Naive thymus-derived CD4-positive, alpha-beta T cell (primary cell): ENCODE measurements at regions not wholly inside any gene's neighbourhood (a gene's known extent, or its start where the extent isn't known, plus 50 kb on each side); places are given as distances from the start of the nearest gene placed in this dataset.

Experiments
- ATAC-seq: fragments of 150-1000 bp; cut with Tn5 transposase; 2 replicates; pipeline ENCODE4 v1.10.0; 2021; ENCODE audit warnings: mild to moderate bottlenecking, moderate library complexity
- CTCF ChIA-PET: fragments of 350-600 bp; sonication (Branson Sonifier 250); formaldehyde crosslinking; loops from one replicate; lab custom pipeline; 2021; ENCODE audit warnings: antibody characterized with exemption; lab: Charles Lee
- POLR2A ChIA-PET: fragments of 350-600 bp; sonication (Branson Sonifier 250); formaldehyde crosslinking; loops from one replicate; lab custom pipeline; 2021; ENCODE audit warnings: antibody characterized with exemption, inconsistent platforms; lab: Charles Lee
- DNase-seq, 9 donors: peaks; one replicate each; pipeline versions ENCODE4 v3.0.0 to v3.0.0-alpha.2; 2020 to 2022; ENCODE audit warnings: mixed read lengths in 1 of 9
- H3K27ac ChIP-seq: one replicate; pipeline ENCODE4 v1.7.0; 2013; ENCODE audit warnings: mild to moderate bottlenecking, low read depth, low read length, moderate library complexity
- H3K27me3 ChIP-seq, 2 donors: one replicate each; pipeline ENCODE4 v1.7.0; 2013; ENCODE audit warnings: low read length in 2 of 2, mild to moderate bottlenecking in 2 of 2, moderate library complexity in 2 of 2; ENCODE audit not compliant: control insufficient read depth in 2 of 2, insufficient read depth in 2 of 2
- H3K36me3 ChIP-seq, 3 experiments: 1 replicate in 2 of 3; 2 replicates in 1 of 3; pipeline ENCODE4 v1.7.0; 2013; ENCODE audit warnings: low read length in 3 of 3, mild to moderate bottlenecking in 3 of 3, moderate library complexity in 1 of 3; ENCODE audit not compliant: insufficient read depth in 3 of 3, control insufficient read depth in 2 of 3
- H3K4me1 ChIP-seq, 2 donors: one replicate each; pipeline ENCODE4 v1.7.0; 2013; ENCODE audit warnings: low read length in 2 of 2, mild to moderate bottlenecking in 2 of 2, moderate library complexity in 1 of 2; ENCODE audit not compliant: control insufficient read depth in 2 of 2, insufficient read depth in 2 of 2
- H3K4me3 ChIP-seq: 2 replicates; pipeline ENCODE4 v1.7.0; 2013; ENCODE audit warnings: mild to moderate bottlenecking, low read length
- H3K9me3 ChIP-seq, 3 experiments: 1 replicate in 2 of 3; 2 replicates in 1 of 3; pipeline ENCODE4 v1.7.0; 2013; ENCODE audit warnings: low read length in 3 of 3; ENCODE audit not compliant: control insufficient read depth in 2 of 3
- H3K27ac Mint-ChIP-seq, 9 donors: one replicate each; pipeline ENCODE4 v1.8.0; 2020 to 2022; ENCODE audit warnings: mixed read lengths in 9 of 9, mild to moderate bottlenecking in 8 of 9, moderate library complexity in 5 of 9, inconsistent platforms in 2 of 9
- H3K27me3 Mint-ChIP-seq, 5 donors: one replicate each; pipeline ENCODE4 v1.8.0; 2021 to 2022; ENCODE audit warnings: mixed read lengths in 5 of 5, mild to moderate bottlenecking in 1 of 5
- H3K36me3 Mint-ChIP-seq, 5 donors: one replicate each; pipeline ENCODE4 v1.8.0; 2020 to 2022; ENCODE audit warnings: mixed read lengths in 5 of 5, mild to moderate bottlenecking in 3 of 5, inconsistent platforms in 1 of 5
- H3K4me1 Mint-ChIP-seq, 7 donors: one replicate each; pipeline ENCODE4 v1.8.0; 2020 to 2022; ENCODE audit warnings: mixed read lengths in 7 of 7, mild to moderate bottlenecking in 3 of 7, inconsistent platforms in 1 of 7
- H3K4me3 Mint-ChIP-seq, 10 donors: one replicate each; pipeline ENCODE4 v1.8.0; 2020 to 2022; ENCODE audit warnings: mild to moderate bottlenecking in 10 of 10, mixed read lengths in 10 of 10, moderate library complexity in 6 of 10, inconsistent platforms in 2 of 10
- H3K9me3 Mint-ChIP-seq, 11 donors: one replicate each; pipeline ENCODE4 v1.8.0; 2020 to 2022; ENCODE audit warnings: mixed read lengths in 11 of 11, mild to moderate bottlenecking in 4 of 11, inconsistent platforms in 1 of 11, moderate library complexity in 1 of 11
- intact Hi-C, 2 donors: fragments of 100-400 bp; cut with micrococcal nuclease; formaldehyde crosslinking; loops; one replicate each; pipeline ENCODE4 v1.15.1; 2023

GRCh38 chr4:141849367-141849766 lies 213.0 kb downstream of the IL15 start:
- intact Hi-C loops: no loop called here
- Histone ChIP-seq H3K27me3 (no peaks in the 10 kb centered on the region), H3K4me3 (no peak overlapping the region), H3K9me3 (no peaks in the 10 kb centered on the region), H3K4me1 (no peaks in the 10 kb centered on the region), H3K27ac (no peak overlapping the region), H3K36me3 (no peaks in the 10 kb centered on the region)
- Mint-ChIP-seq H3K9me3 (peaks cover 0 to 6% (median 0%) of the 10 kb centered on the region in 11 donors), H3K27ac (no peak overlapping the region), H3K36me3 (no peaks in the 10 kb centered on the region), H3K4me1 (no peaks in the 10 kb centered on the region), H3K27me3 (peaks cover 0 to 14% (median 8%) of the 10 kb centered on the region in 5 donors), H3K4me3 (no peak overlapping the region)
- CTCF ChIA-PET: no interaction called here
- no peak for DNase-seq
- POLR2A ChIA-PET: no interaction called here
- no peak for ATAC-seq

- peaks cover 0 to 14% (median 8%) of the 10 kb centered on the region in 5 donors for H3K27me3 Mint-ChIP-seq
- Histone ChIP-seq H3K9me3 (no peaks in the 10 kb centered on the region), H3K36me3 (no peaks in the 10 kb centered on the region), H3K27me3 (no peaks in the 10 kb centered on the region), H3K4me1 (no peaks in the 10 kb centered on the region), H3K4me3 (no peak overlapping the region), H3K27ac (no peak overlapping the region)
- H3K4me1 Mint-ChIP-seq: no peaks in the 10 kb centered on the region
- no peak for ATAC-seq
- DNase-seq: no peak
- H3K36me3 Mint-ChIP-seq: no peaks in the 10 kb centered on the region
- H3K4me3 Mint-ChIP-seq: no peak overlapping the region
- intact Hi-C loops: no loop called here
- no peak overlapping the region for H3K27ac Mint-ChIP-seq
- H3K9me3 Mint-ChIP-seq: peaks cover 0 to 6% (median 0%) of the 10 kb centered on the region in 11 donors
- POLR2A ChIA-PET: no interaction called here
- CTCF ChIA-PET: no interaction called here
Observed at GRCh38 chr4:141849778-141850177, 213.4 kb downstream of the IL15 start.

GRCh38 chr4:141851246-141851891 lies 215.0 kb downstream of the IL15 start:
- CTCF ChIA-PET: no interaction called here
- no peaks in the 10 kb centered on the region for H3K4me1 Mint-ChIP-seq

GRCh38 chr4:141853091-141853764 lies 216.8 kb downstream of the IL15 start:
- no peak overlapping the region for H3K4me3 Mint-ChIP-seq
- Histone ChIP-seq H3K4me3 (no peak overlapping the region), H3K4me1 (no peaks in the 10 kb centered on the region), H3K36me3 (no peaks in the 10 kb centered on the region), H3K27ac (no peak overlapping the region), H3K27me3 (no peaks in the 10 kb centered on the region), H3K9me3 (peaks cover 0 to 4% (median 0%) of the 10 kb centered on the region in 3 experiments)
- intact Hi-C loops: no loop called here
- no peaks in the 10 kb centered on the region for H3K4me1 Mint-ChIP-seq
- POLR2A ChIA-PET: no interaction called here
- CTCF ChIA-PET: no interaction called here
- H3K27ac Mint-ChIP-seq: no peak overlapping the region
- ATAC-seq: no peak
- H3K9me3 Mint-ChIP-seq: peaks cover 0 to 22% (median 9%) of the 10 kb centered on the region in 11 donors
- peaks cover 0 to 22% (median 7%) of the 10 kb centered on the region in 5 donors for H3K27me3 Mint-ChIP-seq
- no peak for DNase-seq
- H3K36me3 Mint-ChIP-seq: no peaks in the 10 kb centered on the region

More at GRCh38 chr4:141851246-141851891, 215.0 kb downstream of the IL15 start:
- H3K36me3 ChIP-seq: no peaks in the 10 kb centered on the region
- H3K9me3 ChIP-seq: peaks cover 0 to 4% (median 0%) of the 10 kb centered on the region in 3 experiments
- peaks cover 0 to 22% (median 6%) of the 10 kb centered on the region in 11 donors for H3K9me3 Mint-ChIP-seq
- H3K4me1 ChIP-seq: no peaks in the 10 kb centered on the region
- intact Hi-C loops: no loop called here
- POLR2A ChIA-PET: no interaction called here
- peaks cover 0 to 14% (median 5%) of the 10 kb centered on the region in 5 donors for H3K27me3 Mint-ChIP-seq
- H3K4me3 ChIP-seq: no peak overlapping the region
- no peak overlapping the region for H3K27ac ChIP-seq
- H3K27me3 ChIP-seq: no peaks in the 10 kb centered on the region
- no peaks in the 10 kb centered on the region for H3K36me3 Mint-ChIP-seq
- DNase-seq (no peak), ATAC-seq (no peak)
- H3K27ac Mint-ChIP-seq: peak overlapping the region in 1 of 9 donors; percentile 41
- H3K4me3 Mint-ChIP-seq: no peak overlapping the region

GRCh38 chr4:141858437-141858836 lies 222.1 kb downstream of the IL15 start:
- peaks cover 0 to 22% (median 8%) of the 10 kb centered on the region in 11 donors for H3K9me3 Mint-ChIP-seq
- no peak for DNase-seq
- H3K27ac Mint-ChIP-seq: no peak overlapping the region
- no peaks in the 10 kb centered on the region for H3K4me1 ChIP-seq
- intact Hi-C loops: no loop called here
- no peaks in the 10 kb centered on the region for H3K27me3 ChIP-seq
- no peak overlapping the region for H3K27ac ChIP-seq
- H3K9me3 ChIP-seq: peaks cover 0 to 4% (median 0%) of the 10 kb centered on the region in 3 experiments
- ATAC-seq: no peak
- no peaks in the 10 kb centered on the region for H3K4me1 Mint-ChIP-seq
- H3K36me3 ChIP-seq: no peaks in the 10 kb centered on the region
- no peak overlapping the region for H3K4me3 ChIP-seq
- H3K4me3 Mint-ChIP-seq: no peak overlapping the region
- H3K27me3 Mint-ChIP-seq: peaks cover 5 to 14% (median 8%) of the 10 kb centered on the region in 5 donors
- no peaks in the 10 kb centered on the region for H3K36me3 Mint-ChIP-seq
- CTCF ChIA-PET: no interaction called here
- POLR2A ChIA-PET: no interaction called here

GRCh38 chr4:141860974-141861373 lies 224.6 kb downstream of the IL15 start:
- DNase-seq: peak in 1 of 9 donors; percentile 2
- H3K36me3 Mint-ChIP-seq: no peaks in the 10 kb centered on the region
- intact Hi-C loops: no loop called here

More at GRCh38 chr4:141860974-141861373, 224.6 kb downstream of the IL15 start:
- H3K4me3 ChIP-seq: no peak overlapping the region
- H3K27ac ChIP-seq: no peak overlapping the region
- Mint-ChIP-seq H3K9me3 (peaks cover 0 to 8% (median 2%) of the 10 kb centered on the region in 11 donors), H3K27me3 (peaks cover under 1 to 13% (median 8%) of the 10 kb centered on the region in 5 donors), H3K4me3 (no peak overlapping the region), H3K27ac (no peak overlapping the region), H3K4me1 (peaks cover 0 to 2% (median 0%) of the 10 kb centered on the region in 7 donors)
- H3K36me3 ChIP-seq: no peaks in the 10 kb centered on the region
- ATAC-seq: no peak
- H3K9me3 ChIP-seq: peaks cover 0 to 3% (median 0%) of the 10 kb centered on the region in 3 experiments
- CTCF ChIA-PET: interaction anchor here (0.6 kb wide), 1 partner anchor 413 kb away, joined by 3 read pairs; no protein-coding TSS in a partner anchor
- POLR2A ChIA-PET: no interaction called here
- no peaks in the 10 kb centered on the region for H3K4me1 ChIP-seq
- H3K27me3 ChIP-seq: no peaks in the 10 kb centered on the region
